GM23338 (cell line): ENCODE measurements at regions not wholly inside any gene's neighbourhood (a gene's known extent, or its start where the extent isn't known, plus 50 kb on each side); places are given as distances from the start of the nearest gene placed in this dataset.
A peak's percentile ranks its signal among the peaks of the same experiment; 100 is the strongest.

Source experiments
- ATAC-seq: fragments of 200-7000 bp; cut with Tn5 transposase; 3 replicates; pipeline ENCODE4 v1.9.1; 2020
- DNase-seq: peaks from one replicate; pipeline ENCODE4 v3.0.0-alpha.2; 2015; ENCODE audit warnings: low spot score
- H2AFZ ChIP-seq: fragments of 200-600 bp; sonication (generic); 2 replicates; pipeline ENCODE4 v1.8.0; 2016; ENCODE audit warnings: antibody characterized with exemption, mild to moderate bottlenecking, moderate library complexity
- H3F3A ChIP-seq: fragments of 200-600 bp; sonication (generic); replicated peaks from 2 replicates; pipeline ENCODE4 v1.8.0; 2017; ENCODE audit warnings: antibody characterized with exemption, mixed run types, low read depth
- H3K27ac ChIP-seq: fragments of 200-600 bp; sonication (generic); 2 replicates; pipeline ENCODE4 v1.6.1; 2016; ENCODE audit warnings: low read depth
- H3K27me3 ChIP-seq: fragments of 200-600 bp; sonication (generic); 2 replicates; pipeline ENCODE4 v1.8.0; 2016; ENCODE audit warnings: mild to moderate bottlenecking, mixed run types, moderate library complexity; ENCODE audit not compliant: insufficient read depth
- H3K36me3 ChIP-seq: fragments of 200-600 bp; sonication (generic); 2 replicates; pipeline ENCODE4 v1.8.0; 2016; ENCODE audit warnings: mild to moderate bottlenecking; ENCODE audit not compliant: insufficient read depth
- H3K4me1 ChIP-seq: fragments of 200-600 bp; sonication (generic); 2 replicates; pipeline ENCODE4 v1.8.0; 2016; ENCODE audit warnings: mild to moderate bottlenecking, moderate library complexity; ENCODE audit not compliant: insufficient read depth
- H3K4me2 ChIP-seq: fragments of 200-600 bp; sonication (generic); 2 replicates; pipeline ENCODE4 v1.7.1; 2017; ENCODE audit warnings: mixed run types
- H3K4me3 ChIP-seq: fragments of 200-600 bp; sonication (generic); 2 replicates; pipeline ENCODE4 v1.6.1; 2016; ENCODE audit warnings: mixed run types
- H3K79me2 ChIP-seq: fragments of 200-600 bp; sonication (generic); replicated peaks from 2 replicates; pipeline ENCODE4 v1.8.0; 2017; ENCODE audit warnings: mild to moderate bottlenecking; ENCODE audit not compliant: insufficient read depth
- H3K9me2 ChIP-seq: fragments of 200-600 bp; sonication (generic); 2 replicates; pipeline ENCODE4 v1.8.0; 2017; ENCODE audit not compliant: insufficient read depth
- H4K20me1 ChIP-seq: fragments of 200-600 bp; sonication (generic); replicated peaks from 2 replicates; pipeline ENCODE4 v1.8.0; 2017; ENCODE audit warnings: mild to moderate bottlenecking; ENCODE audit not compliant: insufficient read depth
- H3K27ac Mint-ChIP-seq: 2 replicates; pipeline ENCODE4 v1.8.0; 2020; ENCODE audit warnings: inconsistent platforms, mild to moderate bottlenecking, moderate library complexity, mixed read lengths
- H3K27me3 Mint-ChIP-seq: 3 replicates; pipeline ENCODE4 v1.8.0; 2022; ENCODE audit warnings: low read depth, mild to moderate bottlenecking, moderate library complexity, mixed read lengths, inconsistent platforms; ENCODE audit not compliant: insufficient read depth, poor library complexity
- H3K36me3 Mint-ChIP-seq: 3 replicates; pipeline ENCODE4 v1.8.0; 2021; ENCODE audit warnings: low read depth, mild to moderate bottlenecking, inconsistent platforms, moderate library complexity, mixed read lengths
- H3K4me1 Mint-ChIP-seq: 3 replicates; pipeline ENCODE4 v1.8.0; 2020; ENCODE audit warnings: mild to moderate bottlenecking, inconsistent platforms, mixed read lengths
- H3K4me3 Mint-ChIP-seq: 3 replicates; pipeline ENCODE4 v1.8.0; 2021; ENCODE audit warnings: moderate library complexity, mild to moderate bottlenecking, inconsistent platforms, mixed read lengths
- H3K9me3 Mint-ChIP-seq: 3 replicates; pipeline ENCODE4 v1.8.0; 2020; ENCODE audit warnings: moderate library complexity, mild to moderate bottlenecking, inconsistent platforms, mixed read lengths
- CREB1 ChIP-seq: fragments of 250-450 bp; sonication (Bioruptor Pico); IDR thresholded peaks from 2 replicates; pipeline ENCODE4 v1.5.0; 2020; ENCODE audit warnings: low read depth, mild to moderate bottlenecking, moderate library complexity
- CTCF ChIP-seq, 2 experiments: fragments of 200-600 bp in 1 of 2; sonication (generic) in 1 of 2; conservative IDR thresholded peaks; 2 replicates each; pipeline versions ENCODE4 v1.5.1 to v1.6.1; 2016 to 2017; ENCODE audit warnings: antibody characterized with exemption in 2 of 2, low read depth in 2 of 2, mild to moderate bottlenecking in 2 of 2, moderate library complexity in 1 of 2
- ETS1 ChIP-seq: IDR thresholded peaks from 2 replicates; pipeline ENCODE4 v1.6.1; 2016; ENCODE audit warnings: antibody characterized with exemption
- EZH2 ChIP-seq: fragments of 200-600 bp; sonication (generic); IDR thresholded peaks from one replicate; pipeline ENCODE4 v1.8.0; 2017; ENCODE audit warnings: antibody characterized with exemption, mild to moderate bottlenecking, low read depth; ENCODE audit not compliant: unreplicated experiment
- EZH2phosphoT487 ChIP-seq: fragments of 200-600 bp; sonication (generic); IDR thresholded peaks from one replicate; pipeline ENCODE4 v1.8.1; 2018; ENCODE audit warnings: antibody characterized with exemption; ENCODE audit not compliant: unreplicated experiment
- JUNB ChIP-seq: IDR thresholded peaks from one replicate; pipeline ENCODE4 v1.6.1; 2016; ENCODE audit warnings: antibody characterized with exemption; ENCODE audit not compliant: unreplicated experiment
- NANOG ChIP-seq: IDR thresholded peaks from 2 replicates; pipeline ENCODE4 v1.6.1; 2016; ENCODE audit warnings: antibody characterized with exemption, borderline replicate concordance
- POLR2AphosphoS5 ChIP-seq: IDR thresholded peaks from 2 replicates; pipeline ENCODE4 v1.6.1; 2016; ENCODE audit warnings: antibody characterized with exemption, low read depth
- REST ChIP-seq: IDR thresholded peaks from one replicate; pipeline ENCODE4 v1.6.1; 2018; ENCODE audit warnings: antibody characterized with exemption; ENCODE audit not compliant: unreplicated experiment
- STAT1 ChIP-seq: IDR thresholded peaks from one replicate; pipeline ENCODE4 v1.6.1; 2016; ENCODE audit warnings: antibody characterized with exemption; ENCODE audit not compliant: unreplicated experiment
- ZNF114 ChIP-seq: fragments of 250-450 bp; sonication (Bioruptor Pico); IDR thresholded peaks from 2 replicates; pipeline ENCODE4 v1.5.0; 2020; ENCODE audit warnings: mild to moderate bottlenecking, moderate library complexity
- ZNF331 ChIP-seq: fragments of 250-450 bp; sonication (Bioruptor Pico); IDR thresholded peaks from 2 replicates; pipeline ENCODE4 v1.5.0; 2020; ENCODE audit warnings: low read depth, mild to moderate bottlenecking, moderate library complexity
- ZNF462 ChIP-seq: fragments of 250-450 bp; sonication (Bioruptor Pico); IDR thresholded peaks from 2 replicates; pipeline ENCODE4 v1.5.0; 2020; ENCODE audit warnings: mild to moderate bottlenecking, moderate library complexity

GRCh38 chrX:42094218-42094617 lies 170.9 kb upstream of the CASK start:
- H3K27me3 ChIP-seq = no peaks in the 10 kb centered on the region
- H3K4me2 ChIP-seq = 0 out of 2 replicates have a peak overlapping the region, but pooled peaks have one; percentile 6
- no peak overlapping the region for H3K4me3 Mint-ChIP-seq
- 0 out of 2 replicates have a peak overlapping the region, but pooled peaks have one; percentile 50 for H3K27ac ChIP-seq
- H3F3A ChIP-seq = no peaks in the 10 kb centered on the region
- H3K79me2 ChIP-seq = no peaks in the 10 kb centered on the region
- H3K4me3 ChIP-seq = no peak overlapping the region
- H3K4me1 Mint-ChIP-seq = peaks cover 50% of the 10 kb centered on the region
- TF ChIP-seq JUNB (no peak), CTCF (conservative IDR thresholded peaks at IDR 0.05; ENCODE audit: low read depth in 2 of 2) (no peak), NANOG (no peak), ZNF114 (no peak), EZH2phosphoT487 (no peak), CREB1 (CRISPR knock-in tag) (no peak), REST (no peak), STAT1 (no peak), ETS1 (no peak), EZH2 (no peak), ZNF462 (CRISPR knock-in tag) (no peak), ZNF331 (CRISPR knock-in tag) (no peak), POLR2AphosphoS5 (no peak)
- no peaks in the 10 kb centered on the region; the same call in 2 of the 3 replicates for H3K9me3 Mint-ChIP-seq
- H3K27ac Mint-ChIP-seq = peak overlapping the region; percentile 84
- peaks cover 46% of the 10 kb centered on the region for H3K4me1 ChIP-seq
- no peaks in the 10 kb centered on the region for H4K20me1 ChIP-seq
- DNase-seq = no peak
- no peaks in the 10 kb centered on the region for H3K36me3 ChIP-seq
- no peak for ATAC-seq
- H2AFZ ChIP-seq = peak overlapping the region; percentile 78
- no peaks in the 10 kb centered on the region for H3K9me2 ChIP-seq
- H3K36me3 Mint-ChIP-seq = no peaks in the 10 kb centered on the region; the same call in 2 of the 3 replicates
- no peaks in the 10 kb centered on the region for H3K27me3 Mint-ChIP-seq
